Colonic mucosa (tissue), 4 donors: ENCODE measurements at regions not wholly inside any gene's neighbourhood (a gene's known extent, or its start where the extent isn't known, plus 50 kb on each side); places are given as distances from the start of the nearest gene placed in this dataset.
A peak's percentile ranks its signal among the peaks of the same experiment; 100 is the strongest.

Experiments used
- DNase-seq: peaks from one replicate; pipeline ENCODE4 v3.0.0-alpha.2; 2020
- H3K27ac ChIP-seq: fragments of 200-600 bp; one replicate; pipeline ENCODE4 v1.8.0; 2021
- H3K27me3 ChIP-seq: fragments of 200-600 bp; one replicate; pipeline ENCODE4 v1.8.0; 2021
- H3K36me3 ChIP-seq: fragments of 200-600 bp; one replicate; pipeline ENCODE4 v1.8.0; 2021
- H3K4me1 ChIP-seq: fragments of 200-600 bp; one replicate; pipeline ENCODE4 v1.8.0; 2021; ENCODE audit warnings: mild to moderate bottlenecking
- H3K4me3 ChIP-seq: fragments of 200-600 bp; one replicate; pipeline ENCODE4 v1.8.0; 2021
- H3K9ac ChIP-seq, 2 donors: one replicate each; pipeline ENCODE4 v1.7.0; 2013; ENCODE audit warnings: control low read depth in 2 of 2, low read depth in 2 of 2, low read length in 2 of 2
- H3K9me3 ChIP-seq: fragments of 200-600 bp; one replicate; pipeline ENCODE4 v1.8.0; 2021
- CTCF ChIP-seq: fragments of 200-600 bp; IDR thresholded peaks from one replicate; pipeline ENCODE4 v1.8.0; 2022; ENCODE audit warnings: antibody characterized with exemption, mild to moderate bottlenecking
- intact Hi-C: fragments of 100-400 bp; cut with DNase I; formaldehyde crosslinking; loops from one replicate; pipeline ENCODE4 v1.14.1; 2022
- donor health status: healthy.
- donor health status: DM: no; HTN: no; CAD: no.
- donor health status: DM: no; HTN: no; CAD: no.

- intact Hi-C loops: no loop called here
- H3K27me3 ChIP-seq: no peaks in the 10 kb centered on the region
- no peak overlapping the region for H3K27ac ChIP-seq
- H3K4me3 ChIP-seq: no peak overlapping the region
- H3K9ac ChIP-seq: no peak overlapping the region
- DNase-seq: peak; percentile 26
- H3K36me3 ChIP-seq: no peaks in the 10 kb centered on the region
- no peaks in the 10 kb centered on the region for H3K9me3 ChIP-seq
- H3K4me1 ChIP-seq: no peaks in the 10 kb centered on the region
- TF ChIP-seq CTCF: no peak
These were observed 278.0 kb downstream of the EPHA4 start for GRCh38 chr2:221293949-221294742.

GRCh38 chr2:221304916-221305315 is 267.2 kb downstream of the EPHA4 start:
- intact Hi-C loops: no loop called here
- no peak overlapping the region for H3K4me3 ChIP-seq
- H3K27ac ChIP-seq: no peak overlapping the region
- no peak for DNase-seq
- H3K9me3 ChIP-seq: no peaks in the 10 kb centered on the region
- no peaks in the 10 kb centered on the region for H3K4me1 ChIP-seq
- no peak for TF ChIP-seq CTCF
- H3K36me3 ChIP-seq: no peaks in the 10 kb centered on the region
- H3K27me3 ChIP-seq: no peaks in the 10 kb centered on the region
- H3K9ac ChIP-seq: no peak overlapping the region

- Histone ChIP-seq H3K36me3 (no peaks in the 10 kb centered on the region), H3K9ac (no peak overlapping the region), H3K9me3 (no peaks in the 10 kb centered on the region), H3K4me1 (peaks cover 3% of the 10 kb centered on the region), H3K27ac (no peak overlapping the region), H3K4me3 (no peak overlapping the region), H3K27me3 (no peaks in the 10 kb centered on the region)
- no peak for DNase-seq
- no peak for TF ChIP-seq CTCF
- intact Hi-C loops: no loop called here
These were observed 263.5 kb downstream of the EPHA4 start for GRCh38 chr2:221308507-221309066.

- H3K9ac ChIP-seq: no peak overlapping the region
- no peaks in the 10 kb centered on the region for H3K9me3 ChIP-seq
- H3K4me1 ChIP-seq: peaks cover 3% of the 10 kb centered on the region
- DNase-seq: peak; percentile 25
- no peak overlapping the region for H3K4me3 ChIP-seq
- H3K27me3 ChIP-seq: no peaks in the 10 kb centered on the region
- intact Hi-C loops: no loop called here
- no peak overlapping the region for H3K27ac ChIP-seq
- H3K36me3 ChIP-seq: no peaks in the 10 kb centered on the region
- no peak for TF ChIP-seq CTCF
These were observed 262.1 kb downstream of the EPHA4 start for GRCh38 chr2:221309892-221310583.

DNA sequence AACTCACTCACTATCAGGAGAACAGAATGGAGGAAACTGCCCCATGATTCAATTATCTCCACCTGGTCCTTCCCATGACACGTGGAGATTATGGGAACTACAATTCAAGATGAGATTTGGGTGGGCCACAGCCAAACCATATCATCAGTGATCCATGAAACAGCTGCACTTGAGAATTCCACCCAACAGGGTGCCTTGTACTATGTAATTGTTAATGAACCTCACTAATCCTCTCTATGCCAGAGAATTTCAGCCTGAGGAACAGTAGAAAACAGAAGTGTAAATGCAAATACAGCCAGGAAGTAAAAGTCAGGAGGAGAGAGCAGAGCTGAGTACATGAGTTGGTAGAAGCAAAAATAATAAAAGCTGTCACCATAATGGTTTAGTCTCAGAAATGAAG is 261.4 kb downstream of the EPHA4 start:
- no peak for DNase-seq
- no peak for TF ChIP-seq CTCF
- no peak overlapping the region for H3K4me3 ChIP-seq
- H3K4me1 ChIP-seq: peaks cover 3% of the 10 kb centered on the region
- H3K27ac ChIP-seq: no peak overlapping the region
- intact Hi-C loops: no loop called here
- H3K36me3 ChIP-seq: no peaks in the 10 kb centered on the region
- H3K9ac ChIP-seq: no peak overlapping the region
- no peaks in the 10 kb centered on the region for H3K27me3 ChIP-seq
- no peaks in the 10 kb centered on the region for H3K9me3 ChIP-seq
